HG03342 (cell line): ENCODE measurements at regions not wholly inside any gene's neighbourhood (a gene's known extent, or its start where the extent isn't known, plus 50 kb on each side); places are given as distances from the start of the nearest gene placed in this dataset.

Experiments used
- ATAC-seq: cut with Tn5 transposase; IDR thresholded peaks from one replicate; pipeline ENCODE4 v1.9.1; 2021; ENCODE audit warnings: mild to moderate bottlenecking, moderate library complexity; ENCODE audit not compliant: unreplicated experiment

- no peak for ATAC-seq
These were observed 51.9 kb upstream of the PICALM start for GRCh38 chr11:86120807-86121206.

- ATAC-seq, result no peak
These were observed 51.0 kb upstream of the PICALM start for GRCh38 chr11:86119906-86120305.

GRCh38 chr11:86119077-86119476 is 50.2 kb upstream of the PICALM start:
- no peak for ATAC-seq
